Left kidney (tissue), 1 donor: ENCODE measurements at regions not wholly inside any gene's neighbourhood (a gene's known extent, or its start where the extent isn't known, plus 50 kb on each side); places are given as distances from the start of the nearest gene placed in this dataset.
A peak's percentile ranks its signal among the peaks of the same experiment; 100 is the strongest.

Experiments
- DNase-seq: peaks from one replicate; pipeline ENCODE4 v3.0.0-alpha.2; 2013

DNA sequence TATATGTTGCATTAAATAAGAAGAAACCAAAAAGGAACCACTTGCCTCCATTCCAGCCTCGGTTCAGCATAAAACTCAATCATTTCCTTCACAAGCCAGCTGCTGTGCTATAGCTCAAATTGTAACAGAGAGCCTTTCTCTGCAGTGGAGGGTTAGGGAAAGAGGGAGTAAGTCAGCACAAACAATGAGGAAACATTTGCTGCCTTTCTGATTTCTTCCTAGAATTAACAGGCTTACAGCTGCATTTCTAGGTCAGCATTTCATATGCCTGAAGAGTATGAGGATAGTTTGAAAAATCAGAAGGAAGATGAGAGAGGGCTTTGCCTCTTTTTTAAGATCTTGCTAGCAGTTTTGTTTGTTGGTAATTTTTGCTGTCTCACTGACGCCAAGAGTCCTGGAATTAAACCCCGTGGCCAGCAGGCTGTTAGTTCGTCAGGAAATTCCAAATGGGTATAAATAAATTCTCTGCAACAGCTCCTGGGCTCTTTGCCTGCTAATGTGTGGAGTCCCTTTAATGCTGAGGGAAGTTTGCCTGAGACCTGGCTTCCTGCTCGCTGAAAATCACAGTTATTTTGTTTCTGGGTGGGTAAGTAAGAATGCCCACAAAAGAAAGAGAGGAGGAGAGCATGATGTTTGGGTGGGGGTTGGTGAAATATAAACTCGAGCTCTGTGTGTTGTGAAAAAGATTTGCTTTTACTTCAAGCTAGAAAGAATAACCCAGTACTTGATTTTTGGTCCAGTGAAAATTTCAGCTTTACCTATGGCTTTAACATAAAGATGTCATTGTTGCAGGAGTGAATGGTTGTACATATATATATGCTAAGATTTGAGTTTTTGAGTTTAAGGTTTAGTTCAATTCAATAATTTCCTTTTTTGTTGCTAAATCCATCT is 148.1 kb upstream of the DMRT1 start:
- peak; percentile 79 for DNase-seq

DNA sequence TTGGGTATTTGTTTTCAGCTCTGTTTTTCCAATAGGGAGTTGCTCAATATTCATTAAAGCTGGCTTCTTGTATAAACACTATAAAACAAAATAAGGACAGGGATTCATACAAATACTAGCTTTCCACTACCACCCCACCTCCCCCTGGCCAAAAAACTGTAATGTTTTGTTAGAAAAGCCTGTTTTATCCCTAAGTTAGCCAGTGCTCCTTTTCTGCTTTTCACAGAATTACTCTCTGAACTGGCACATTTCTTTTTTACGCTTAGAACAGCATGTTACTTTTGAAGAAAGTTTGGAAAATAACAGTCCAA is 147.4 kb upstream of the DMRT1 start:
- no peak for DNase-seq

DNA sequence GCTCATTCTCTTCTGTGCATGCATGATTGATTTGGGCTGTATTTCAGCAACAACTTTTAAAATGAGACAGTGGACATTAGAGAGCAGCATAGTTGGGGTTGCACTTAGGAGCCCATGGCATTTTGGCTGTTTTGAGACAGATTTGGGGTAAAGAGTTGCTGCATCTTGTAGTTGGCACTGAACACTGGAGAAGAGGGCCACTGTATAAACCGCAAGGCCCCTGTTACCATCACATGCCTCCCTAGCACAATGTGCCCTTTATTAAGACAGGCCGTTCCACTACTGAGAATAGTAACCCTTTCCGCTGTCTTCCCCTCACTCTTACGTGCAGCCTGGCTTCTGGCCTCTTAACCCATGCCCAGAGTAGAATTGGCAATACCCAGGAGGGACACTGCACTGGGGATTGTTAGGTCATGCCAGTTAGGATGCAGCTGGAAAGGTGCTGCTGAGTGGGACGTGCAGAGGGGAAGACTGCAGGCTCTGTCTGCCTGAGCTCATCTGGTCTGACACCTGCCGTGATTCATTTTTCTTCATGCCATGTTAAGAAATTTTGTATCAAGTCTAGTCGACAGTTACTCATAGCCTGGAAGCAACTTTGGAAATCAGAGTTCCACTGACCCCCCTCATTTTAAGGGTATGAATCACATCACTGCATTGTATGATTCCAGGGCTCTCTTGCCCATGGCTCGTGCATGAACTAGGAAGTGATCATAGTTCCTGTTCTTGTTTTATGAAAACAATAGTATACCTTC is 146.9 kb upstream of the DMRT1 start:
- no peak for DNase-seq

DNA sequence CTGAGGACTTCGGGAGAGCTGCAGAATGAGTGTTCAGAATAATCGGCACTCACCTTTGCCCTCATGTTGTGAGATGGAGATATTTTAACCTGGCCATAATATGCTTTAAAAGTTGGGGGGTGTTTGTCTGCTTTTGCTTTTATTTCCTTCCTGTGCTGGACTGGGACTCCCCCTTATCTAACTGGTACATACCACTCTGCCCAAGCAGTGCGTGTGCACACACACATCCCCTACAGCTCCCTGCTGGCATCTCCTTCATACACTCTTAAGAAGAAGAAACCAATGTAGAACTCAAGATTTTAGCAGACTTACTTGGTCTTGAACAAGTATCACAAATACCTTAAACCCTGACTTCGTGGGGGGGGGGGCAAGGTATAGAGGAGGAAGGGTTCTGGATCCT is 146.2 kb upstream of the DMRT1 start:
- no peak for DNase-seq

DNA sequence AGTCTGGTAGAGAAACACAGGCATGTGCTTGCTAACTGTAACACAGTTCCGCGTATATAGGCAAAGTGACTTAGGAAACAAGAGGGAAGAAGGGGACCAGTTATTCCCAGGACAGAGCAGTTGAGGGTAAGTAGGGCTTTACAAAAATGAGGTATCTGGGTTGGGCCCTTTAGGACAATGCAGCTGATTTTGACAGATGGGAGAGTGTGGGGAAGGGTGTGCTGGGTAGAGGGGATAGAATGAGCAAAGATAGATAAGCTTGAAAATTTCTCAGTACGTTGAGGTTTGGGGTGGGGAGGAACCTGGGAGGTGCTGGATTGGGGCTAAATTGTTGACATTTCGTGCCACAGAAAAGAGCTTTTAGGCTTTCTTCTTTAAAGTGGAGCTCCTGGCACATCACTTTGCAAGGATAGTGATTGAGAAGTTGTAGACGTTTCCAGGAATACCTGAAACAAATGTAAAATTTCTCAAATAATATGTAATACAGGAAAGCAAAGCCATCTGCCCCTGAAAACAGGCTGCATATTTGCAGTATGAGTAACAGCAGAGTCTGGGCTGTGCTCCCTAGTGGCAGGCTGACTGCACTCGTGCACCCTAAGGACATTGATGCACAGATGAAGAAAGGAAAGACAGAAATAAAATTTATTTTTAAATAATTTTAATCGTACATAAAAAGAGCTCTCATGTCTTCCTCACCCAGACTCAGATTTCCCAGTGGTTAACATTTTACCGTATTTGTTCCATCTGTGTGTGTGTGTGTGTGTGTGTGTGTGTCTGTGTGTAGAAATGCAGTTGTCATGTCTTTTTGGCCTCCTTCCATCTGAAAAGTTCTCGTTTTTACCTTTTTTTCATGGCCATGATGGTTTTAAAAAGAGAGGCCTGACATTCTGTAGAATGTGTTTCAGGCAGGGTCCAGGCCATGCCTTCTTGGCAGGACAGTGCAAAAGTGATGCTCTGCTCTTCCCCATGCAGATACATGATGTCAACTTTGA is 144.9 kb upstream of the DMRT1 start:
- DNase-seq = no peak

DNA sequence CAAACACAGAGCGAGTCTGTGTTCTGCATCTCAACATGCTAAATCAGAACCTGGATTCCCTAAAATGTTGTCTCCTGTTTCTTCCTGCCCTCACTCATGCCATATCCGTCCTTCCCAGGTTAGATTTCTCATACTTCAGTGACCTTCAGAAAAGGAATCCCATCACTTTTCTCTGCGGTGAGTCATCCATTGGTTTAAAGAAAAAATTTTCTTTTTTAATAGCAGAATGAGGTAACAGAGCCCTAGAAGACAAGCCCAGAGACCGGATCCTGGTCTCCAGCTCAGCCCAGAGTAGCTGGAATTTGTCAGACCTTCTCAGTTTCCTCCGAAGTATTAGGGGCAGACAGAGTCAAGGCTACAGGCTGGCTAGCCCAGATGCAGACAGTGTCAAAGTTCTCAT is 143.2 kb upstream of the DMRT1 start:
- no peak for DNase-seq

DNA sequence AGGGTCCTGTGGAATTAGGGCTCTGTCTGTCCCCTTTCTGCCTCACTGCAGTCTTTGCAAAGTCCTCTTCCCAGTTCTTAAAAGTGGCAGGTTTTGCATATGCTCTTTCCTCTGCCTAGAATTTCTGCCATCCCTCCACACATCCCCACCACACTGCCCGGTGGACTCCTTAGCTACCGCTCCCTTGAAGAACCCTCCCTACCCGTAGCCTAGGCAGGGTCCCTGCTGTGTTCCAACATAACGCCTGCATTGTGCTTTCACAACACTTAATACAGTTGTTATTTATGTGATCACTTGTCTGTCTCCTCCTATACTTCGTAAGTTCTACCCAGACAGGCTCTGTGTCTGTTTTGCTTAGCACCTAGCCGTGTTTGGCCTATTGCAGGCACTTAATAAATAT is 142.5 kb upstream of the DMRT1 start:
- no peak for DNase-seq

DNA sequence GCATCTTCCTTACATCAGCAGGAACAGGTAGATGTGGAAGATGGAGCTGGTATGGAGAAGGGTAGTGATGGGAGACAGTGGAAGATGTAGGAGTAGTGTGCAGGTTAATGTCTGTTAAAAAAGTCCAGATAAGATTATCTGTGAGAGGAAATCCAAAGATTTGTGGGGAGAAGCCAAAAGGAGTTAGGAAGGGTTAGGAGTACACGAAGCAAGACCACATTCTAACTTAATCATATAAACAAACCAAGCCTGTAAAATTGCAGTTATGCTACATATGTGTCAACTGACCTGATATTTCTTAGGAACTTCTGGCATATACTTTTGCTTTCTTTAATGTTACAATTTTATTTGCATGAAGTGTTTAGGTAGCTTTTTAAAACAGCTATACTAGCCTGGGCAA is 142.1 kb upstream of the DMRT1 start:
- no peak for DNase-seq

DNA sequence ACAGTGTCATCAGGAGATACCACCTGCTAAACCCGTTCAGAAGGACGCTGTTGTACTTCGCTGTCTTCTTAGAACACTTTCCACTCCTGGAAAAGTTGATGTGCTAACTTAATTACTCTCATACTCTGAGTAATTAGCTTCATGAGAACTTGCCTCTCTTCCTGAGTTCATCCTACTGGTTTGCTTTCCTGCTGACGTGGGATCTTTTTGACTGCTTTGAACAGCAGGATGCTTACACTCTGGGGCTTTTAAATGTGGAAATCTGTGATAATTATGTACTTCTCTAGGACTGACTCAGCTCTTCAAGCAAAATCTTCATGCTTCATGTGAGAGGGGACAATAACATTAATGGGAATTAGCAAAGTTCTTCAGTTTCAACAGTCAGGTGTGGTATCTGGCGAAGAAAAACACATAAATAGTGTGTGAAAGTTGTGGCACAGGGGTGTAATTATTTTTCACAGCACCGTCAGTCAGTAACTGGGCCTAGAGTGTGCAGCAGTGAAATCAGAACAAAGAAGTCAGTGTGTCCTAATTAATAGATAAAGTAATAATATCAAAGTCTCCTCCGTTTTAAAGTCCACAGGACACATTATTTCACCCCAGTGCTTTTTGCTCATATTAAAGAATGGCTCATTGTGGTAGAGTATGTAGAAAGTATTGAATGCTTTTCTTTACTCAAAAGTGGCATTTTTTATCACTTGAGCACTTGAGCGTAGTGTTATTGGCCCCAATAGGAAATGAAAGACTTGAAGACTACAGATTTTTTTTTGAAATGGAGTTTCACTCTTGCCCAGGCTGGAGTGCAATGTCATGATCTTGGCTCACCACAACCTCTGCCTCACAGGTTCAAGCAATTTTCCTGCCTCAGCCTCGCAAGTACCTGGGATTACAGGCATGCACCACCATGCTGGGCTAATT is 140.9 kb upstream of the DMRT1 start:
- DNase-seq = no peak

DNA sequence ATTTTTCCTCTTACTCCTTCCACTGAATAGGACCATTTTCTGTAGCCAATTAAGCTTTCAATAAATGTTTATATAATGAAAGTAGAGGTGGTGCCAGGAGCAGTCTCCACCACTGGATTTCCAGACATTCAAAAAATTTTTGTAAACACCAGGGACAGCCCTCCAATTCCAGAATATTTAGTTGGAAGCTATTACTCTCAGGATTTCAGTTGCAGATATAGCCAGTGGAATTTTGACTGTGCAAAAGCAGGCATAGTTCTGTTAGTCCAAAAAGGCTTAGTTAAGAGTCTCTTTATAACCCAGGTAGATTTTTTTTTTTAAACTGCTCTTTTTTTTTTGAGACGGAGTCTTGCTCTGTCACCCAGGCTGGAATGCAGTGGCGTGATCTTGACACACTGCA is 138.1 kb upstream of the DMRT1 start:
- DNase-seq = no peak

DNA sequence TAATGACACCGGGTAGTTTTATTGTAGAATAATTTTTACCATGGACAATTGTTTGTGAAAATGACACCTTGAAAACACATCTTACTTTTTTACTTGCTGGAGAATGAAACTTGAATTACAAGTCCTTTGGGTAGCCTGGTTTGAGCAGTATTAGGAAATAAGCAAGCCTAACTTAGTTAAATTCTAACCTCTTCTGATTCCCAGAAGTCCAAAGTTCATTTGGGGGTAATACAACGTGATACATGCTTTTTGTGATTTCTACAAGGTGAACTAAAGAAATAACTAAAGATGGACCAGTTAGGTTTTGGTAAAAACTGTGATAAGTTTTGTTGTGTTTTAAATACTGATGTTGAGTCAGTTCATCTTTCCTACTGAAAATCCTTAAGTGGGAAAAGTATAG is 135.4 kb upstream of the DMRT1 start:
- DNase-seq = no peak

DNA sequence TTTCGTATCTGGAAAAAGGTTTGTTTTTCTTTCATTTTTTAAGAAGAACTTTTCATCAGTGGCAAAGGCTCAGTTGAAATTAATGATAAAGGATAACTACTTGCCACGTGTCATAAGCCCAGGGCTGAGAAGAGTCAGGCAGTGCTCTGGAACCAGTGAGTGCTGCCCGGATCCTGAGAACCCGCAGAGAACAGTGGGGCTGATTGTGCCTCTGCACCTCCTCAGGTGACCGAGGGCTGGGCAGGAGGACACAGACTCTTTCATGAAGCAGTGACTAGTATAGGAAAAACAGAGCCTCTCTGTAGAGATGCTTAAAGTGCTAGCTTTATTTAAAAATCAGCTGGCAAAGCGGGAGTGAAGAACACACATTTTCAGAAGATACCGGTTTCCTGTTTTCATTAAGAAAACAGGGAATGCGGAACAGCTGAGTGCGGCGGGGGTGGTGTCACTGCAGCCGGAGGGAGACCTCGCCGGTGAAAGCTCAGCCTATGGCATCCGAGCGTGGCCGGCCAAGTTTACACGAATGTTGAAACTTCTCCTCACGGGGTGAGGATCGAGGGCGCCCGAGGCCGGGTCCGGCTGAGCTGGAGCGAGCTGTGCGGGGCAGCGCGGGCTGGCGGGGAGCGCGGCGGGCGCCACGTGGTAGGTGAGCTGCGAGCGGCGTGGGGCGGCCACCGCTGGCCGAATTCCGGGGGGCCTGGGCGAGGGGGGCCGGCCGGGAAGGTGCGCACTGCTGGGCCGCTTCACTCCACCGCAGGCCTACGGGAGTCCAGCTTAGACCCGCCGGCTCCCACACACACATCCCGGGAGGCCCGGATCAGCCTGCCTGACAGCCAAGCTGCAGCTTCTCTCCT is 134.7 kb upstream of the DMRT1 start:
- DNase-seq = no peak

DNA sequence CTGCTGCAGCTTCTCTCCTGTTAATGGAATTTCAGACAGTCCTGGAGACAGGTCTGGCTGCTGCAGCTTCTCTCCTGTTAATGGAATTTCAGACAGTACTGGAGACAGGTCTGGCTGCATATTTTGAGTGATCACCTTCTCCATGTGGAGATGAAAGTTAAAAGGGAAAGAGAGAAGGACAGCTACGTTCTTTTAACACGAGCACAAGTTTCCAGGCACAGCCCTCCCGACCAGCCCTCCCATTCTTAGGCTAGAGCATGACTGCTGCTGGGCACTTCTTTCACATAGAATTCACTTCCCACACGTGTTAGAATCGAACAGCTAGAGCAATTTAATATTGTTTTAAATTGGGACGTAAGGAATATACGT is 133.3 kb upstream of the DMRT1 start:
- DNase-seq = no peak

DNA sequence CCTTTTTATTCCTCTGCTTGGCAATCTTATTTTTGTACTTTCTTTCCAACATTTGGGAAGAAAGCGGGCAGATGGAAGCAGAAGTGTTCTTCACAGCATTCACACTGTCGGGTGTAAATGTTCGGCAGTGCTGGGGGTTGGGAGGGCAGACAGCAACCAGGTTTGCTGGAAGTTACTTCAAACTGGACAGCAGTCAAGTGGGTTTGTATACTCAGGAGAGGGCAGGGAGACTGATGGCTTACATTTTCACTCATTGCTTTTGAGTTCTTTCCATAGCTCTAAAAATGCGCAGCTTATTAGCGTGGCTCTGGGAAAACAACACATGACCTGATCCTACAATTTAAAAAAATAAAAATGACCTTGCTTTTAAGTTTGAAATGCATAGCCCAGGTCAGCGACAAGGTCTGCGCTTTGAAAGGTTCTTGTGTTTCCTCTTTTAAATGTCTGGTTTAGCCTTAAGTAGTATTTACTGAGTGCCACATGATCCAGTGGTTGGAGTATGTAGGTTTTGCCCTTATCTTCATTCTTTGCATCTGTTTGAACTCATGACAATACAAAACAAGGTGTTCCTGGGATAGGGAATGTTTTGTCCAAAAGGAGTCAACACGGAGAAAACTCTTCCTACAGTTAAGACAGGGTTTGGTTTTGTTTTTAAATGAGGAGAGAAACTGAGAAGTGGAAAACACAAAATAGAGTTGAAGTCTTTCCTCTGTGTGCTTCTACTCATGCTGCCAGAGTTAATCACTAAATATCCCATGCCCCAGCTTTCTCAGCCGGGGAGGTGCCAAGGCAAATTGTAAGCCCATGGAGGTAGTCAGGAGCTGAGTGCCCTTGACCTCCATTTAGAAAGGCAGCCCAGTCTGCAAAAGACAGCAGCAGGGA is 132.7 kb upstream of the DMRT1 start:
- no peak for DNase-seq

DNA sequence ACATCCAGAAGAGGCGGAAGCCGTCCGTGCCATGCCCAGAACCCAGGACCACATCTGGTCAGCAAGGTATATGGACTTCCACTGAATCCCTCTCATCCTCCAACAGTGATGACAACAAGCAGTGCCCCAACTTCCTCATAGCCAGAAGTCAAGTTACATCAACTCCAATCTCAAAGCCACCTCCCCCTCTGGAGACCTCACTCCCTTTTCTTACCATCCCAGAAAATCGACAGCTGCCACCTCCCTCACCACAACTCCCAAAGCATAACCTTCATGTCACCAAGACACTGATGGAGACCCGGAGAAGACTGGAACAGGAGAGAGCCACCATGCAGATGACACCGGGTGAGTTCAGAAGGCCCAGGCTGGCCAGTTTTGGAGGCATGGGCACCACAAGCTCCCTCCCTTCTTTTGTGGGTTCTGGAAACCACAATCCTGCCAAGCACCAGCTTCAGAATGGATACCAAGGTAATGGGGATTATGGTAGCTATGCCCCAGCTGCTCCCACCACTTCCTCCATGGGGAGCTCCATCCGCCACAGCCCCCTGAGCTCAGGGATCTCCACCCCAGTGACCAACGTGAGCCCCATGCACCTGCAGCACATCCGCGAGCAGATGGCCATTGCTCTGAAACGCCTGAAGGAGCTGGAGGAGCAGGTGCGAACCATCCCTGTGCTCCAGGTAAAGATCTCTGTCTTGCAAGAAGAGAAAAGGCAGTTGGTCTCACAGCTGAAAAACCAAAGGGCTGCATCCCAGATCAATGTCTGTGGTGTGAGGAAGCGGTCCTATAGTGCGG is 130.3 kb upstream of the DMRT1 start:
- DNase-seq = no peak

DNA sequence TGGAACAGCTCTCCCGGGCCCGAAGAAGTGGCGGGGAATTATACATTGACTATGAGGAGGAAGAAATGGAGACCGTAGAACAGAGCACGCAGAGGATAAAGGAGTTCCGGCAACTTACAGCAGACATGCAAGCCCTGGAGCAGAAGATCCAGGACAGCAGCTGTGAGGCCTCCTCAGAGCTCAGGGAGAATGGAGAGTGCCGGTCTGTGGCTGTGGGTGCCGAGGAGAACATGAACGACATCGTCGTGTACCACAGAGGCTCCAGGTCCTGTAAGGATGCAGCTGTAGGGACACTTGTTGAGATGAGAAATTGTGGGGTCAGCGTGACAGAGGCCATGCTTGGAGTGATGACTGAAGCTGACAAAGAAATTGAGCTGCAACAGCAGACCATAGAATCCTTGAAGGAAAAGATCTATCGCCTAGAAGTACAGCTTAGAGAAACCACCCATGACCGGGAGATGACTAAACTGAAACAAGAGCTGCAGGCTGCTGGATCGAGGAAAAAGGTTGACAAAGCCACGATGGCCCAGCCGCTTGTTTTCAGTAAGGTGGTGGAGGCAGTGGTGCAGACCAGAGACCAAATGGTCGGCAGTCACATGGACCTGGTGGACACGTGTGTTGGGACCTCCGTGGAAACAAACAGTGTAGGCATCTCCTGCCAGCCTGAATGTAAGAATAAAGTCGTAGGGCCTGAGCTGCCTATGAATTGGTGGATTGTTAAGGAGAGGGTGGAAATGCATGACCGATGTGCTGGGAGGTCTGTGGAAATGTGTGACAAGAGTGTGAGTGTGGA is 129.5 kb upstream of the DMRT1 start:
- no peak for DNase-seq

DNA sequence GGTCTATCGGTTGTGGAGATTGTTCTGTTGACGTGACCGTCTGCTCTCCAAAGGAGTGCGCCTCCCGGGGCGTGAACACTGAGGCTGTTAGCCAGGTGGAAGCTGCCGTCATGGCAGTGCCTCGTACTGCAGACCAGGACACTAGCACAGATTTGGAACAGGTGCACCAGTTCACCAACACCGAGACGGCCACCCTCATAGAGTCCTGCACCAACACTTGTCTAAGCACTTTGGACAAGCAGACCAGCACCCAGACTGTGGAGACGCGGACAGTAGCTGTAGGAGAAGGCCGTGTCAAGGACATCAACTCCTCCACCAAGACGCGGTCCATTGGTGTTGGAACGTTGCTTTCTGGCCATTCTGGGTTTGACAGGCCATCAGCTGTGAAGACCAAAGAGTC is 128.9 kb upstream of the DMRT1 start:
- no peak for DNase-seq

DNA sequence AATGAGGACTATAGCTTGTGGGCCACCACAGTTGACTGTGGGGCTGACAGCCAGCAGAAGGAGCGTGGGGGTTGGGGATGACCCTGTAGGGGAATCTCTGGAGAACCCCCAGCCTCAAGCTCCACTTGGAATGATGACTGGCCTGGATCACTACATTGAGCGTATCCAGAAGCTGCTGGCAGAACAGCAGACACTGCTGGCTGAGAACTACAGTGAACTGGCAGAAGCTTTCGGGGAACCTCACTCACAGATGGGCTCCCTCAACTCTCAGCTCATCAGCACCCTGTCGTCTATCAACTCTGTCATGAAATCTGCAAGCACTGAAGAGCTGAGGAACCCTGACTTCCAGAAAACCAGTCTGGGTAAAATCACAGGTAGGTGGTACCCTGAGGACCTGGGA is 128.4 kb upstream of the DMRT1 start:
- DNase-seq = no peak
